NCI-H1048 (cell line): ENCODE measurements at regions not wholly inside any gene's neighbourhood (a gene's known extent, or its start where the extent isn't known, plus 50 kb on each side); places are given as distances from the start of the nearest gene placed in this dataset.
"Not testable (repeated sequence)": the region's sequence is repeated elsewhere in the genome, so short reads cannot be mapped to it uniquely, and the experiment has no call there.

ENCODE experiments used
- DNase-seq: peaks from one replicate; lab custom pipeline; 2025; lab: John Stamatoyannopoulos, UW

DNA sequence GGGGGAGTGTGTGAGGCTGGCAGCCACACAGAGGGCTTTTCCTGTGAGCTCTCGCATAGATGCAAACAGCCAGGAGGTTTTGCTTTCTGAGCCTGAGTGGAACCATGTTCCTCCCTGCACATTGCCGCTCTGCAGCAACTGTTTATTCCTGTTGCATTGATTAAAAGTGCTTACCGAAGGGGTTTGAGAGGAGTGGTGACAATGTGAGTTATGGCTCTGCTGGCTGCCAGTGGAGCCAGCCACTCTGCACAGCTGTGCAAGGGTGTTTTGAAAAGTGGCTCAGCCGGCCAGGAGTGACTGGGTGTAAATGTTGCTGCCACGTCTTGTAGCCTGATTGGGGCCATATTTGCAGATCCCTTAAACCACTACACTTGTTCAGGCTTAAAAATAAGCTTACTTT lies 114.9 kb upstream of the EEF2KMT start:
- not testable (repeated sequence) for DNase-seq

DNA sequence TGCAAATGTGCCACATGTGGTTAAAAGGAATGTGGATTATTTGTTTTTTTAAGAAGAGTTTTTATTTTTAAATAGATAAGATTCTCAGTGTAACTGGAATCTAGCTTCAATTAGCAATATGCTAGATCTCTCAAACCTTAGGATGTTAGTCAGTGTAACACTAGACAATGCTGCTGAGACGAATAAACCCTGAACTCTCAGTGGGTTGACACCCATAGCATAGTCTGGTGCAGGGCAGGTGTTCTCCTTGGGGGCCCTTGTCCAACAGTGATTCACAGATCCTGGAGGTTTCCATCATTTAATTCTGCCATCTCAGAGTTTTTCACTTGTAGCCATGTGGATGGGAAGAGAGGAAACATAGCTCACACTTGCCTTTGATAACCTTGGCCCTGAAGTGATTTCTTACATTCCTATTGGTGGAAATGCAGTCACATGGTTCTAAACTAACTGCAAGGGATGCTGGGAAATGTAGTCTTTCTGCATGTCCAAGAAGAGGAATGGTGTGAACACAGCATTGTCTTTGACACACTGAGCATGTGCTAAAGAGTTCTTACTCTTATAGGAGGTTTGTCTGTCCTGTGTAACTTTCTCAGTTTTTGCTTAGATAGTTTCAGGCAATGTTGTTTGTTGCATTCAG lies 110.4 kb upstream of the EEF2KMT start:
- not testable (repeated sequence) for DNase-seq

DNA sequence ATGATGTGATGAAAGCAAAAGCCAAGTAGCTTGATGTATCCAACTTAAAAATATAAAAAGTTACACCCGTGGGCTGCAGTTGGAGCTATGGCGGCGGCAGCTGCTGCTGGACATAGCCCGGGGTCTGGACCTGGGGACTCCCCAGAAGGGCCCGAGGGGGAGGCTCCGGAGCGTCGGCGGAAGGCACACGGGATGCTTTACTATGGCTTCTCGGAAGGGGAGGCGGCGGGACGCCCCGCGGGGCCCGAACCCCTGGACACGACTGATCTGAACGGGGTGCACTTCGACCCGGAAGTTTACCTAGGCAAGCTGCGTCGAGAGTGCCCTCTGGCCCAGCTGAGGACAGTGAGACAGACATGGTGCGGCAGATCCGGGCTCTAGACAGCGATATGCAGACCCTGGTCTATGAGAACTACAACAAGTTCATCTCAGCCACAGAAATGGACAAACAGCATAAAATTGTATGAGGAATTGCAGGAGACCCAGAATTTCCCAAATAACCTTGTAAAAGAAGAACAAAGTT lies 109.5 kb upstream of the EEF2KMT start:
- no peak for DNase-seq

DNA sequence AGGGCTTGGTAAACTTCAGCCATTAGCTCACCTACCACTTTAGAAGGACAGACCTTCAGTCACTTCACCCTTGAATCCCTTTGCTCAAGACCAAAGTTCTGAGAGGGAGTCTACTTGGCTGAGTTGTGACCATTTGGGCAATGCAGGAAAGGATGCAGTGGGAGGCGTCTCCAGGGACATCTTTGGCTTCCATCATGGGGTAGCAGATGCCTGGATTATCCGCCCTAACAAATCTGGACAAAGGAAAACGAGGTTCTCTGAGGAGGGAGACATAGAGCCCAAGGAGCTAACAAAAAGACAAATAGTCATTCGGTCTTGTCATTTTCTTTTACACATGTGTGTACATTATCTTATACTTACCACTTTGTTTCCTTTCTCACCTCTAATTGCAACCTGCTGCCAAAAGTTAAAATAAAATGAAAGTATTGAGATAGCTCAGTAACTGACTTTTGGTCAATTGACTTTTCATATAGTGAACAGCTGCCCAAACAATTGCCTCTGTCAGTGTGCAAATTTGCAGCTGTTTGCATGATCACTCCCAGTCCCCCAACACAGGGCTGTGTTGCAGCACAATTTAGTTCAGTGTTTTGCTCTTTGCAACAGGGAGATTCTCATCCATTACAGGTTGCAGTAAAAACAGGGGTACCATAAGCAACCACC lies 108.9 kb upstream of the EEF2KMT start:
- no peak for DNase-seq

DNA sequence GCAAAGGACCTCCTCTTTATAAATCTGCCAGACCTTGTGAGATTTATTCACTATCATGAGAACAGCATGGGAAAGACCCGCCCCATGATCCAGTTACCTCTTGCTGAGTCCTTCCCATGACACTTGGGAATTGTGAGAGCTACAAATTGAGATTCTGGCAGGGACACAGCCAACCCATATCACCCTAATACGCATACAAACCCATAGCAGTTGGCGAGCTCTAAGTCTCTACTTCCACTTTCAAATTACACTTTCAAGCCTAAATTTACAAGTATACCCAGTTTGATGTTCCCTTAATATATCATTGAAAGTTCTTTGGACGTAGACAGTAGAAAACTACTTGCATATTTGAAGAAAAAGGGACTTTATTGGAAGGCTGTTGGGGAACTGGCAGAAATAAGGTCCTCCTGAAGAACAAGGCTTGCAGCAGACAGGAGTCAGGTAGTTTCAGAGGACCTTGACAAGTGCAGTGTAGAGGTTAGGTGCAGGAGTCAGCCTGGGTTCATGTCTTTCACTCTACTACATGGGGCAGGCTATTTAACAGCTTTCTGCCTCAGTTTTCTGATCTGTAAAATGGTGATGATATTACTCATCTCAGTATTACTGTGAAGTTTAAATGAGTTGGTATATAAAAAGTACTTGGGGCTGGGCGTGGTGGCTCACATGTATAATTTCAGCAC lies 107.9 kb upstream of the EEF2KMT start:
- no peak for DNase-seq

DNA sequence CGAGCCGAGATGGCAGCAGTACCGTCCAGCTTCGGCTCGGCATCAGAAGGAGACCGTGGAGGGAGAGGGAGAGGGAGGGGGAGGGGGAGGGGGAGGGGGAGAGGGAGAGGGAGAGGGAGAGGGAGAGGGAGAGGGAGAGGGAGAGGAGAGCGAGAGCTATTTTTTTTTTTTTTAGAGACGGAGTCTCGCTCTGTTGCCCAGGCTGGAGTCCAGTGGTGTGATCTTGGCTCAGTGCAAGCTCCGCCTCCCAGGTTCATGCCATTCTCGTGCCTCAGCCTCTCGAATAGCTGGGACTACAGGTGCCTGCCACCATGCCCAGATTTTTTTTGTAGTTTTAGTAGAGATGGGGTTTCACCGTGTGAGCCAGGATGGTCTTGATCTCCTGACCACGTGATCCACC lies 106.1 kb upstream of the EEF2KMT start:
- DNase-seq, result not testable (repeated sequence)

DNA sequence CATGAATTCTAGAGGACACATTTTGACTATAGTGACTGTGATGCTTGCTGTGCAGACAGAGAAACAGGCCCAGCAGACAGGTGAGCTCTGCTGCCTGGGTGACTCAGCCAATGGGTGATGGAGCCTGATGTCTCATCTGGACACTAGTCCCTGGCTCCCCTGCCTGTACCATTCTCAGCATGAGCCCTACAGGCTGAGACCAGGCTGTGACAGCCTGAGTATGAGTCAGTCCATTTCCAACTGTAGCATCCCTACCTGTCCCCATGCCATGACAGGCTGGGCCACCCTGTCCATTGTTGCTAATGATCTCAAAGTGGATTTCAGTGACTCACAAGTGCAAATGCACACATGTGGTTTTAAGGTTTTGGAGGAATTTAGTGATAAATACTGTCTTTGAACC lies 102.5 kb upstream of the EEF2KMT start:
- DNase-seq, result no peak

DNA sequence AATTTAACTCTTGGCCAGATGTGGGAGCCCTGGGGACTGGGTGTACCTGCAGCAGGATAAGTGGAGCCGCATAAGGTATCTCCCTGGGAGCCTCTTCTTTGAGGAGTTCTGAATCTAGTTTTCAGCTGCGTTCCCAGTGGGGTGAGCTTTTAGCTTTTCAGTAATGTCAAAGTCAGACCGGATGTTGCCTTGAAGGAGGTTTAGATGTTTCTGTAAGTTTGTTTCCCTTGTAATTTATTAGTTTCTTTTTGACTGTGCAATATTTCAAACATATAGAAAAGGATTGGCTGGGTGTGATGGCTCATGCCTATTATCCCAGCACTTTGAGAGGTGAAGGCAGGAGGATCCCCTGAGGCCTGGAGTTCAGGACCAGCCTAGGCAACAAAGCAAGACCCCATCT lies 98.6 kb upstream of the EEF2KMT start:
- no peak for DNase-seq

DNA sequence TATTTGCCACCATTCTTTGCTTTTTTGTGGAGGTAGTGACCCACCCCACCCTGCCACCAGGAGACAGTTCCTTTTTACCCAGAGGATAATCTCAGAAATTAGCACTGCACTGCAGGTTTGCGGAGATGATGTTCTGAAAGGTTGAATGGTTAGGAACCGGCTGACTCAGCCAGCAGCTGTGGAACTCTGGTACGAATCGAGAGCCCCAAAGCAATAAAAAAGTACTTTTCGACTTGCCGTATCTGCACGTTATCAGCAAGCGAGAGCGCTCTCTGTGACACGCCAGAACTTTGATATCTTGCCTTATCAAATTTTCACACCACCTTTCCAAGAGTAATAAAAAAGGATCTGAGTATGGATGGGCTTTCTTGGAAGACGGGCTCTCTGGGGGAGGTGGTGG lies 96.3 kb upstream of the EEF2KMT start:
- no peak for DNase-seq

DNA sequence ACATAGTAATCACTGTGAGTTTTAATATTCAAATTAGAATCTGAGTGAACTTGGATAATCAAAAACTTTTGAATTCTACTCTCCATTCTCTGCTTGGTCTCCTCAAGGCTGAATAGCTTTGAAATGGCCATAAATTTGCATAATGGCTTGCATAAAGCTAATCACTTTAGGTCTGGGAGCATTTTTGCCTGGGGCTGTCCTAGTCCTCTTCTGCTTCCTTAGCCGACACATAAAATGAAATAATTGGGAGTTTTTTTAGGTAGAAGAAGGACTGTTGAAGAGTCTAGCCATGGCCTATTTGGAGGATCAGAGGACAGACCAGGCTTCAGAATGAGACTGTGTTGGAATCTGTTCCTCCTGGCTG lies 91.4 kb upstream of the EEF2KMT start:
- DNase-seq, result no peak

DNA sequence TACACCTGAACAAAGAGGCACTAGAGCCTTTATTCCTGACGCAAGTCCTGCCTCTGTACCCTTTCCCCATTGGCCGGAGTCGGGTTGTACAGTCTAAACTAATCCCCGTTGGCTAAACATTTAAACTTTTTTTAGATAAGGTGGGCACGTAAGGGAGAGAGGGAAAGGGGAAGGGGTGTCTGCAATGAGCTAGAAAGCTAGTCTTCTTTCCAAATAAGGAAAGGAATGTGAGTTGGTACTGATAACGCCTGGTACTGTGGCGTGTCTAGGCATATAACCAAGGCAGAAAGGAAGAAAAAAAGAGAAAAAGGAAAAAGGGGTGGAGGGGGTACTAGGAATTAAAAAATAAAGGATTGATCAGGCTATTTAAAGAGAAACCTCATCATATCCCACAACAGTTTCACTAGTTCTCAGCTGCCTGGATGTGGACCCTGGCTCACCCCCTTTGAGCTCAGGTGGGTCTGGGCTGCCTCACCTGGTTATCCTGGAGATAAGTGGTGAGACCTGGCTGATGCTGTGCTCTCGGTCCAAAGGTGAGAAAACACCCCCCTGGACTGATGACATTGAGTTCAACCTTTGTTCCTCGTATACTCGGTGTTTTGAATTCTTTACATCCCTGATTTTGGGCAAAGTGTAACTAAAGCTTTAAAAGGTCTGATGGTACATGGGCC lies 90.9 kb upstream of the EEF2KMT start:
- no peak for DNase-seq

DNA sequence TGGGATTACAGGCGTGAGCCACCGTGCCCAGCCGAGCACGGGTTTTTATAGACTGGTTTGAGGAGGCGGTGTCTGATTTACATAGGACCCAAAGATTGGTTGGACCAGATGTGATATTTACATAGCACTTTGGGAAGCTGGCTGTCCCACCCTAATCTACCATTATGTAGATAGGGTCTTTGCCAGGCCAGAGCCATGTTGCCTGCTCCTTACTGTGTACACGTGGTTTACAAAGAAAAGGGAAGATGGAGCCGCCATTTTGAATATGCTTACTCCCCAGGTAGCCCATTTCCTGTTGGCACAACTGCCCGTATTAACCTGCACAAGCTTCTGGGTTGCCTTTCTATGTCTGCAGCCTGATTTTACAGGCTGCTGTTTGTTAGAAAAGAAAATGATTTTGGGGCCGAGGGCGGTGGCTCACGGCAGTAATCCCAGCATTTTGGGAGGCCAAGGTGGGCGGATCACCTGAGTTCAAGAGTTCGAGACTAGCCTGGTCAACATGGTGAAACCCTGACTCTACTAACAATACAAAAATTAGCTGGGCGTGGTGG lies 89.9 kb upstream of the EEF2KMT start:
- DNase-seq, result no peak

DNA sequence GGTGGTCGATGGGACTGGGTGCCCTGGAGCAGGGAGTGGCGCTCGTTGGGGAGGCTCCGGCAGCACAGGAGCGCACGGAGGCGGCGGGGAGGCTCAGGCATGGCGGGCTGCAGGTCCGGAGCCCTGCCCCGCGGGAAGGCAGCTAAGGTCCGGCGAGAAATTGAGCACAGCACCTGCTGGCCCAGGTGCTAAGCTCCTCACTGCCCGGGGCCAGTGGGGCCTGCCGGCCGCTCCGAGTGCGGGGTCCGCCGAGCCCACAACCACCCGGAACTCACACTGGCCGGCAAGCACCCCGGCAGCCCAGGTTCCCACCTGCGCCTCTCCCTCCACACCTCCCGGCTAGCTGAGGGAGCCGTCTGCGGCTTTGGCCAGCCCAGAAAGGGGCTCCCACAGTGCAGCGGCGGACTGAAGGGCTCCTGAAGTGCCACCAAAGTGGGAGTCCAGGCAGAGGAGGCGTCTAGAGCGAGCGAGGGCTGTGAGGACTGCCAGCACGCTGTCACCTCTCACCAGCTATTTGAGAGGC lies 88.8 kb upstream of the EEF2KMT start:
- DNase-seq, result no peak

DNA sequence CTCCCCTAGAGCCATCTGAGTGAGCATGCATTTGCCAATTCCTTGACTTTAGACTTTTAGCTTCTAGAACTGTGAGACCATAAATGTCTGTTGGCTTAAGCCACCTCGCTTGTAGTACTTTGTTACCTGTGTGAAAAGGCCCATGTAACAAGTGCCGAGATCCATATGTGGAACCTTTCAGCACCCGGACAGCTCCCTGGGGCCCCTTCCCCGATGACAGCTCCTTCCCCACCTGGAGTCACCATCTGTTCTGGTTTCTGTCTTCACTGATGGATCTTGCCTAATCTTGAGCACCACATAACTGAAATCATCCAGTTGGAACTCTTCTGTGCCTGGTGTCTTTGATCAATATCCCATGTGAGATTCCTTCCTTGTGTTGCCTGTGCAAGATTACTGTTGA lies 78.9 kb upstream of the EEF2KMT start:
- no peak for DNase-seq

DNA sequence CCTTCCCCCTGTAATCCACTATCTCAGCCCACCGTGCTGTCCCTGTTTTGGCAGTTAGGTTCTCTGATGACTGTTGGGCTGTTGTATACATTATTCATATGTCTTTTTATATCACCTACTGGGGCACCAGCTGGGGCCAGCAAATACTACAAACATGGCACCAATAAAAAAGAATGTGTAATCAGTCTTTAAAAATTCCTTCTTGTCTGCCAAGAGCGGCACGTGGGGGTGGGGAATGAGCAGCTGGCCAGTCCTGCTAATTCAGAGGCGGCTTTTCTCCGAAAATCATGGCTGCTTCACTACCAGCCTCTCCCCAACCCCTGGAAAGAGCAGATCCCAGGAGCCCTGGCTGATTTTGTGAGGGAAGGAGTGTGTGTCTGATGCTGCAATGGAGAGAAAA lies 77.7 kb upstream of the EEF2KMT start:
- DNase-seq, result no peak

DNA sequence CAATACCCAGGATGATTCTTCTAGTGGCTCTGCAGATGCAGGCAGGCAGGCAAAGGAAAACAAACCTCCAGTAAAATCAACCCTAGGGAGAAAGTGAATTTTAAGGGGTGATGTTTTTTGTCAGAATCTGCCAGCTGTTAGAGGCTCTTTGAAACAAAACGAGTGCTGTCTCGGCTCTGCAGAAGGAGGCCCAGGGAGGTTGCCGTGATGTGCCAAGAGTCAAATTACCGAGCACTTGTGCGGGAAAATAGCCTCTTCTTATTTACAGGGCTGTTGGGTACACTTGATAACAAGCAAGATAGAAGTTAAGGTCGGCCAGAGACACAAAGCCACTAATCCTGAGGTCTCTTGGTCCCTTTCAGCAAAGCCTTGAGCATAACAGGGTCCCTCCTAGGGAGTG lies 68.9 kb upstream of the EEF2KMT start:
- DNase-seq, result no peak

DNA sequence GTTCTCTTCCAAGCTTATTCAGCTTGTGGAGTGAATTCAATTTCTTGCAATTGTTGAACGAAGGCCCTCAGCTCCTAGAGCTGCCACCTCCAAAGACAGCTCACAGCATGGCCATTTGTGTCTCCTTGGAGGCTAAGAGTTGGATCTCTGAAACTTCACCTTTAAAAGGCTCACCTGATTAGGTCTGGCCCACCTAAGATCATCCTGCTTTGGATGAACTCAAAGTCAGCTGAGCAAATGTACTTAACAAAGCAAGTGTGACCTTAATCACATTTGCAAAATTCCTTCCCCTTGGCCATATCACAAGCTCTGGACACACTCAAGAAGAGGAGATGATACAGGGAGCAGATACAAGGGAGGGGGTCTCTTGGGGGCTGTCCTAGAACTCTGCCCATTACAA lies 67.8 kb upstream of the EEF2KMT start:
- not testable (repeated sequence) for DNase-seq

DNA sequence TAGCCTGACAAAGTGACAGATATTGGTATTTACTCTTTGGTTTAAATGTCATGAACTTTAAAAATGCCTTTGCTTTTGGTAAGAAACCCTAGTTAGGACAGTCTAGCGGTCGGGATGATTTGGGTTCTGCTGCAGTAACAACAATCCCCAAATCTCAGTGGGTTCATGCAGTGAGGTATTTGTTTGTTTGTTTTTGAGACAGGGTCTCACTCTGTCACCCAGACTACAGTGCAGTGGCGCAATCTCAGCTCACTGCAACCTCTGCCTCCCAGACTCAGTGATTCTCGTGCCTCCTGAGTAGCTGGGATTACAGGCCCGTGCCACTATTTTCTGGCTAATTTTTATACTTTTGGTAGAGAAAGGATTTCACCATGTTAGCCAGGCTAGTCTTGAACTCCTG lies 65.2 kb upstream of the EEF2KMT start:
- DNase-seq, result not testable (repeated sequence)

DNA sequence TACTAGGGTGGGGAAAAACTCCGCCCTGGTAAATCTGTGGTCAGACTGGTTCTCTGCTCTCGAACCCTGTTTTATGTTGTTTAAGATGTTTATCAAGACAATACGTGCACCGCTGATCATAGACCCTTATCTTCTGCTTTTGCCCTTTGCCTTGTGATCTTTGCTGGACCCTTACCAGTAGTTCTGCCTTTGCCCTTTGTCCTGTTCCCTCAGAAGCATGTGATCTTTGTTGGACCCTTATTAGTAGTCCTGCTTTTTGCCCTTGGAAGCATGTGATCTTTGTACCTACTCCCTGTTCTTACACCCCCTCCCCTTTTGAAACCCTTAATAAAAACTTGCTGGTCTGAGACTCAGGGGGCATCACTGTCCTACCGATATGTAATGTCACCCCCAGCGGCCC lies 64.3 kb upstream of the EEF2KMT start:
- not testable (repeated sequence) for DNase-seq

DNA sequence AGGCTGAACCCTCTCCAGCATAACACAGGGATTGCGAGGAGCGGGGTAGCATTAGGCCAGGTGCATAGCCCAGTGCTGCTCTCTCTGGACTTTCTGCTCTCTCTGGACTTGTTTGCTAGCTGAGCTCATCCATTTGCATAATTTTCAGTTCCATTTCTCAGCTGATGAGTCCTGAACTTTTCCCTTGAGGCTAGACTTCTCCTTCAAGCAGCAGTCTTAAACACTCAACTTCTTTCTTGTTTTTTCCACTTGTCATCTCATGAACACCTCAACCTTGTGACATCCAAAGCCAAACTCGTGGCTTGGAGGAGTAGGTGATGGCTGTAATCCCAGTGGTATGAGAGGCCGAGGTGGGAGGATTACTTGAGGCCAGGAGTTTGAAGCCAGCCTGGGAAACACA lies 62.4 kb upstream of the EEF2KMT start:
- not testable (repeated sequence) for DNase-seq

DNA sequence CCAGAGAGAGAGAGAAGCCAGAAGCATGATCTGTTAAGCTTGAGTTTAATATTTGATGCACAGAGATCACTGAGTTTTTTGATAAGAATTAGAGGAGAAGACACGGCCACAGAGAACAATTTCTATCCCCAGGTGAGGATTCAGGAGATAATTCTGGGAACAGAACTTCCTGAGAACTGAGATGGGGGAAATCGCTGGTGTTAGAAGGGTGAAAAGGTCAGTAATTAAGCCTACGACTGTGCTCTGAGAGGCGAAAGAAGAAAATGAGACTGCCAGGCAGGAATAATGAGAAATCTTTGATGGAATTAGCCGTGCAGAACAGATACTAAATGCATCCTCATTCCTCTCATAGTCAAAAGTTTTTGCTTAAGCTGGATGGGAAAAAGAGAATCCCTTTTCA lies 61.9 kb upstream of the EEF2KMT start:
- not testable (repeated sequence) for DNase-seq

DNA sequence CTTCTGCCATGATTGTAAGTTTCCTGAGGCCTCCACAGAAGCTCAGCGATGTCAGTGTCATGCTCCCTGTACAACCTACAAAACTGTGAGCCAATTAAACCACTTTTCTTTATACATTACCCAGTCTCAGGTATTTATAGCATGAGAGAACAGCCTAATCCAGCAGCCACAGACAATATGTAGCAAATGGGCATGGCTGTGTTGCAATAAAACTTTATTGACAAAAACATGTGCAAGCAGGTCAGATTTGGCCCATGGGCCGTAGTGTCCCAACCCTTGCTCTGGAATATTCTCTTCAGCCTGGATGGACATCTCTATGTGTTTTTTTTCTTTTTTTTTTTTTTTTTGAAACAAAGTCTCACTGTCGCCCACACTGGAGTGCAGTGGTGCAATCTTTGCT lies 60.9 kb upstream of the EEF2KMT start:
- no peak for DNase-seq
